K562 (cell line): ENCODE measurements at regions not wholly inside any gene's neighbourhood (a gene's known extent, or its start where the extent isn't known, plus 50 kb on each side); places are given as distances from the start of the nearest gene placed in this dataset.

Source experiments
- ATAC-seq: fragments of 200-7000 bp; cut with Tn5 transposase; 3 replicates; pipeline ENCODE4 v1.9.1; 2020; ENCODE audit warnings: moderate library complexity
- BruUV-seq: library from RNA; stranded (reverse); fragments of 400-500 nt; replicated peaks from 2 replicates; lab custom pipeline; 2021; lab: Mats Ljungman, UMichigan
- CTCF ChIA-PET: fragments of 300-600 bp; formaldehyde crosslinking; extraction: SDS; loops from one replicate; lab custom pipeline; 2021; ENCODE audit warnings: low intra/inter-chr PET ratio; lab: Yijun Ruan, JAX
- POLR2A ChIA-PET: fragments of 300-600, 350-650 bp; sonication (Branson Sonifier 250); formaldehyde crosslinking; extraction: SDS; loops from one replicate; lab custom pipeline; 2021; ENCODE audit warnings: antibody characterized with exemption, inconsistent platforms; lab: Yijun Ruan, JAX
- DNase-seq, 4 experiments: peaks; one replicate each; pipeline versions ENCODE4 v3.0.0 to v3.0.0-alpha.2; 2011 to 2018; ENCODE audit warnings: low spot score in 3 of 4, mixed read lengths in 3 of 4; ENCODE audit errors: extremely low read depth in 1 of 4
- FAIRE-seq: peaks from 2 replicates; lab custom pipeline; 2011; peaks lifted over from hg19 to GRCh38; lab: Jason Lieb, UNC
- H2AFZ ChIP-seq: 2 replicates; pipeline ENCODE4 v1.6.0; 2011; ENCODE audit warnings: low read depth, low read length, control low read depth, inconsistent platforms
- H3K27ac ChIP-seq: fragments of 200-600 bp; 3 replicates; pipeline ENCODE4 v1.8.0; 2011; ENCODE audit warnings: low read depth, mild to moderate bottlenecking, control low read depth, inconsistent platforms, low read length, moderate library complexity, mixed read lengths; ENCODE audit errors: extremely low read depth
- H3K27me3 ChIP-seq, 2 experiments: fragments of 300-600 bp in 1 of 2; 2 replicates in 1 of 2; 3 replicates in 1 of 2; pipeline versions ENCODE4 v1.6.0 to v1.8.0; 2011; ENCODE audit warnings: inconsistent platforms in 2 of 2, low read length in 2 of 2, mild to moderate bottlenecking in 1 of 2, mixed read lengths in 1 of 2, moderate library complexity in 1 of 2; ENCODE audit not compliant: control insufficient read depth in 2 of 2, insufficient read depth in 2 of 2
- H3K36me3 ChIP-seq: fragments of 300-600 bp; 3 replicates; pipeline ENCODE4 v1.8.0; 2011; ENCODE audit warnings: mild to moderate bottlenecking, low read length, inconsistent platforms; ENCODE audit not compliant: control insufficient read depth, insufficient read depth
- H3K4me1 ChIP-seq, 2 experiments: fragments of 200-600 bp in 1 of 2; replicated peaks in 1 of 2; 2 replicates in 1 of 2; 3 replicates in 1 of 2; pipeline versions ENCODE4 v1.5.1 to v1.8.0; 2011; ENCODE audit warnings: inconsistent platforms in 2 of 2, low read length in 2 of 2, mild to moderate bottlenecking in 1 of 2, mixed read lengths in 1 of 2, moderate library complexity in 1 of 2; ENCODE audit not compliant: control insufficient read depth in 2 of 2, insufficient read depth in 2 of 2
- H3K4me2 ChIP-seq: 2 replicates; pipeline ENCODE4 v1.6.1; 2011; ENCODE audit warnings: low read length, control low read depth, inconsistent platforms, mixed read lengths; ENCODE audit not compliant: insufficient read depth
- H3K4me3 ChIP-seq: fragments of 200-600 bp; sonication (generic), shearing (Covaris generic); 2 replicates; pipeline ENCODE4 v1.5.1; 2016; ENCODE audit warnings: control low read depth, inconsistent platforms
- H3K79me2 ChIP-seq: fragments of 200-600 bp; 3 replicates; pipeline ENCODE4 v1.8.0; 2011; ENCODE audit warnings: low read length, inconsistent platforms; ENCODE audit not compliant: control insufficient read depth, insufficient read depth
- H3K9ac ChIP-seq, 2 experiments: 2 replicates each; pipeline versions ENCODE4 v1.6.0 to v1.6.1; 2011; ENCODE audit warnings: low read depth in 2 of 2, low read length in 2 of 2, control low read depth in 1 of 2, inconsistent platforms in 1 of 2, mild to moderate bottlenecking in 1 of 2, mixed read lengths in 1 of 2; ENCODE audit not compliant: insufficient read depth in 1 of 2
- H3K9me1 ChIP-seq: one replicate; pipeline ENCODE4 v1.6.0; 2011; ENCODE audit warnings: inconsistent platforms, mild to moderate bottlenecking, low read length, moderate library complexity; ENCODE audit not compliant: control insufficient read depth, insufficient read depth
- H3K9me3 ChIP-seq: replicated peaks from 2 replicates; pipeline ENCODE4 v1.5.1; 2011; ENCODE audit warnings: low read depth, low read length, inconsistent platforms; ENCODE audit not compliant: control insufficient read depth, insufficient read depth
- H4K20me1 ChIP-seq: replicated peaks from 2 replicates; pipeline ENCODE4 v1.6.1; 2011; ENCODE audit warnings: low read length, inconsistent platforms, mixed read lengths; ENCODE audit not compliant: control insufficient read depth, insufficient read depth
- ATF1 ChIP-seq, 2 experiments: fragments of 450-650 bp in 1 of 2; IDR thresholded peaks; 2 replicates each; pipeline ENCODE4 v1.6.1; 2016; ENCODE audit warnings: missing compliant biosample characterization in 1 of 2, missing genetic modification characterization in 1 of 2
- SMAD3 ChIP-seq: fragments of 450-650 bp; formaldehyde crosslinking; conservative IDR thresholded peaks from 2 replicates; pipeline ENCODE4 v1.4.0; 2020; ENCODE audit warnings: mild to moderate bottlenecking
- VEZF1 ChIP-seq: fragments of 200-800 bp; sonication (Bioruptor generic); IDR thresholded peaks from 2 replicates; pipeline ENCODE4 v1.6.1; 2017; ENCODE audit warnings: missing genetic modification characterization, missing compliant biosample characterization
- ZEB2 ChIP-seq: fragments of 450-650 bp; IDR thresholded peaks from 2 replicates; pipeline ENCODE4 v1.6.1; 2016
- ZNF133 ChIP-seq: fragments of 250-450 bp; sonication (Bioruptor Pico); IDR thresholded peaks from 2 replicates; pipeline ENCODE4 v1.4.0; 2020; ENCODE audit warnings: mild to moderate bottlenecking
- ZNF134 ChIP-seq: fragments of 250-450 bp; sonication (Bioruptor Pico); conservative IDR thresholded peaks from 2 replicates; pipeline ENCODE4 v1.4.0; 2020
- ZNF668 ChIP-seq: fragments of 250-450 bp; sonication (Bioruptor Pico); IDR thresholded peaks from 2 replicates; pipeline ENCODE4 v1.8.0; 2022; ENCODE audit warnings: mild to moderate bottlenecking, inconsistent platforms
- WGBS: fragments of 100-300 bp; shearing (Covaris generic); methylation state at CpG from one replicate; pipeline ENCODE4 v1.1.6; 2016; ENCODE audit warnings: low coverage, mixed read lengths; ENCODE audit not compliant: insufficient coverage; ENCODE audit errors: missing lambda C conversion rate; 5-methylcytosine and 5-hydroxymethylcytosine counted together
- in situ Hi-C: fragments of 300-500 bp; cut with MboI; formaldehyde crosslinking; loops from 4 replicates; pipeline ENCODE4 v1.15.0; 2018; ENCODE audit warnings: inconsistent platforms, mixed read lengths
- intact Hi-C: fragments of 100-400 bp; cut with micrococcal nuclease; formaldehyde crosslinking; loops from 2 replicates; pipeline ENCODE4 v1.14.2; 2022

GRCh38 chr18:40019797-40020392 lies 1935.1 kb upstream of the PIK3C3 start:
- no peaks in the 10 kb centered on the region for H4K20me1 ChIP-seq
- no peak for ATAC-seq
- no peak overlapping the region for H3K4me2 ChIP-seq
- BruUV-seq: no TSS peak
- H3K9ac ChIP-seq: no peak overlapping the region
- H2AFZ ChIP-seq: no peak overlapping the region
- DNase-seq: no peak
- H3K79me2 ChIP-seq: no peaks in the 10 kb centered on the region
- no peak for FAIRE-seq
- ChIA-PET CTCF (no interaction called here), POLR2A (no interaction called here)
- in situ Hi-C loops (no loop called here), intact Hi-C loops (no loop called here)
- H3K27me3 ChIP-seq: no peaks in the 10 kb centered on the region
- 0% methylated on average over 2 of the region's 2 CpGs for WGBS
- H3K4me1 ChIP-seq: no peaks in the 10 kb centered on the region
- no peak overlapping the region for H3K27ac ChIP-seq
- H3K4me3 ChIP-seq: no peak overlapping the region
- no peak for TF ChIP-seq ZEB2
- TF ChIP-seq ZNF668 (CRISPR knock-in tag): no peak
- no peak for TF ChIP-seq VEZF1
- TF ChIP-seq SMAD3 (CRISPR knock-in tag): no peak
- TF ChIP-seq ZNF134 (CRISPR knock-in tag): no peak
- no peak for TF ChIP-seq ATF1 (CRISPR knock-in tag; IDR thresholded peaks at IDR 0.05)
- no peak for TF ChIP-seq ATF1 (tag; IDR thresholded peaks at IDR 0.05)
- TF ChIP-seq ZNF133: no peak
- no peaks in the 10 kb centered on the region for H3K9me3 ChIP-seq
- H3K36me3 ChIP-seq: no peaks in the 10 kb centered on the region
- H3K9me1 ChIP-seq: no peaks in the 10 kb centered on the region
